GM18499 (cell line): ENCODE measurements at regions not wholly inside any gene's neighbourhood (a gene's known extent, or its start where the extent isn't known, plus 50 kb on each side); places are given as distances from the start of the nearest gene placed in this dataset.

ENCODE experiments used
- ATAC-seq: cut with Tn5 transposase; IDR thresholded peaks from one replicate; pipeline ENCODE4 v1.9.1; 2021; ENCODE audit warnings: moderate number of reproducible peaks; ENCODE audit not compliant: insufficient read depth, unreplicated experiment

DNA sequence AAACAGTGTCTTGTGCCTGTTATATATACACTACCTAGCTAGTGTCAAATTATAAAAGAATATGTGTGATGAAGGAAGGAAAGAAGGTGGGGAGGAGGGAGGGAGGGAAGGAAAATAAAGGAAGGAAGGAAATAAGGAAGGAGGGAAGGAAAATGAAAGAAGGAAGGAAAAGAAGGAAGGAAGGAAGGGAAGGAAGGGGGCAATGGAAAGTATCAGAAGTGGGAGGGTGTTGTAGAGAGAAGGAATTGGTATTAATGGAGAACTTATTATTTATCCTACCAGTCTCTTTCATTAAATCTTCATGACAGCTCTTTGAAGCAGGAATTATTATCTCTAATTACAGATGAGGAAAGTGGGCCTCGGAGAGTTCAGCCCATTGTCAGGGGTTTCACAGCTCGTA, 202.4 kb downstream of the SAMD5 start:
- ATAC-seq = no peak

- ATAC-seq = no peak
These were observed 203.0 kb downstream of the SAMD5 start for GRCh38 chr6:147711476-147711875.

DNA sequence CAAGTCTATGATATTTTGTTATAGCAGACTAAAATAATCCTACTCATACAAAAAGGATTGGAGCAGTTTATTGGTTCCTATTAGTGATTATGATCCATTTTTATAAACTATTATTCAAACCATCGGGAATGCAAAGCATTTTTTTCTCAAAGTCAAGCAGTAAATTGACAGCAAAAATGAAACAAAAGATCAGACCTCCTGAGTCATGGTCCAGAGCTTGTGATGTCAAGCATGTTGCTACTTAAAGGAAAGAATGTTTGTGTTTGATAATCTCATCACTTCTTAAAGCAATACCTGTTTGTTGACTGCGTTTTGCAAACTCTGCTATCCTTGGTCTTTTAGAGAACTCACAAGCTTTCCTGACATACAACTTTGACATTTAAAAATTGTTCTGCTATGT, 204.4 kb downstream of the SAMD5 start:
- no peak for ATAC-seq

- ATAC-seq = no peak
These were observed 206.5 kb downstream of the SAMD5 start for GRCh38 chr6:147715035-147715434.

DNA sequence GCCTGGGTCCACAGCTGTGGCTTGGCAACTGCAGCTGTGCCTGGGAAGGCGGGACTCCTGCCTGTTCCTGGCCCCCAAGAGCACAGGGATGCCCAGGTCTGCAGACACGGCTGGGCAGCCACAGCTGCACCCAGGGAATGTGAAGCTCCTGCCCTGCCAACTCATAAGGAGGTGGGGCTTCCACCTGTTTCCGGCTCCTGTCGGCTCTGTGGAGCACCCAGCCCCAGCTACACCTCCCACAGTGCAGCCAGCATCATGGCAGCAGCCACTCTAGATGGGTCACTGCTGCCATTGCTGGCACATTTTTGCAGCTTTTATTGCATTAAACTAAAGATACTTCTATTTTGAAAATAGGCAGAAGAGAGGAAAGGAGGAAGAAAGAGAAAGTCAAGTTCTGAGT, 207.9 kb downstream of the SAMD5 start:
- no peak for ATAC-seq

DNA sequence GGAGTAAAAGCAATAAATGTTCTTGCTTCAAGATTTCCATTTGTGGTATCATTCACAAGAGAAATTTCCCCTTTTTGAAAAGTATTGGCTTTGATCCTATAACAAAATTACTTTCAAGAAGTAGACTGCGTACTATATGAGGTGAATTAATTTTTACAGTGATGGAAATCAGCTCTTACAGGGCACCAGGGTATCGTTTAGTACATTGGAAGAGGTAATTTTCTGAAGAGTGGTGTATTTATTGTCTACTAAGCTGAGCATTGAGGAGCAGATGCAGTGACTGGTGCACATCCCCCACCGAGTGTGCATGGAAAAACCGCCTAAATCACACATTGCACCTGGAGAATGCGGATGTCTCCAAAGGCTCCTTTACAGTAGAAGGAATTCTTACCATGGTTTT, 209.5 kb downstream of the SAMD5 start:
- no peak for ATAC-seq

DNA sequence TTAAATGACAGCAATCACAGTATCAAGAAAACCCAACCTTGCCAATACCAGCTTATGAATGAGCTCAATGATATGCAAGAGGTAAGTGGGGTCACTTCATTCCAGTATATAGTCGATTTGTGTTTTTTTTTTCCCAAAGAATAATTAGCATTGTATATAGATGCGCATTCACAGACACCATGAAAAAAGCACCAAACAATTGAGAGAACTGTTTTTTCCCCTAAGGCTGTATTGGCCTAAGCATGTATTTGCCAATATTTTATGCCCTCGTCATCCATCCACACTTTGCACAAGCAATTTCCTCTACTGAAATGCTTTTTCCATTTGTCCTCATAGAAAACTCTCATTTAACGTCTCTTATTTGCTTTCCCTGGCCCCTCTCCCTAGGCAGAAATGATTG, 213.7 kb downstream of the SAMD5 start:
- ATAC-seq = no peak

GRCh38 chr6:147724454-147724853, 216.0 kb downstream of the SAMD5 start:
- no peak for ATAC-seq

DNA sequence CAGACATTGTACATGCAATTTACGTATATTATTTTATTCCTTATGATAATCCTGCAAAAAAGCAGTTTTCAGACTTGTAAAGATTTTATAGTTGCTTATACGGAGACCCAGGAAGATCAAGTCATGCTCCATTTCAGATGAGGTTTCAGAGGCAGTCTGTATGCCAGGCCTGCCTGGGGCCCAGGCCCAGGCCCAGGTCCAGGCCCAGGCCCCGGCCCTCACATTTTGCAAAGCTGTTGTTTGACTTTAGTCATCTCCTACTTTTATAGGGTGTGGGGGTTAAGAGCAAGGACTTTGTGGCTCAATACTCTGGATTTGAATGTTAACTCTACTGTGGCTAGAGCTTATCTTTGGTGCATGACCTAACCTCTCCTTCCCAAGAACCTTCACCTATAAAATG, 217.9 kb downstream of the SAMD5 start:
- no peak for ATAC-seq

DNA sequence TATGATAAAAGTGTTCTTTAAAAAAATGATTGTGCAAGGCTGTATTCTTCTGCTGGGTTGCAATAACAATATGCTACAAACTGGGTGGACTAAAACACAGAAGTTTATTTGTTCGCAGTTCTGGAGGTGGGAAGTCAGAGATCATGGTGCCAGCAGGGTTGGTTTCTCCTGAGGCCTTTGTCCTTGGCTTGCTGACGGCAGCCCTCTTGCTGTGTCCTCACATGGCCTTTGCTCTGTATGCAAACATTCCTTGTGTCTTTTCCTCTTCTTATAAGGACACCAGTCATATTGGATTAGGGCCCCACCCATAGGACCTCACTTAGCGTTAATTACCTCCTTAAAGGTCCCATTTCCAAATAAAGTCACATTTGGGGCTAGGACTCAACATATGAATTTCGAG, 220.4 kb downstream of the SAMD5 start:
- ATAC-seq = no peak

- ATAC-seq = no peak
These were observed 225.2 kb downstream of the SAMD5 start for GRCh38 chr6:147733686-147734085.

DNA sequence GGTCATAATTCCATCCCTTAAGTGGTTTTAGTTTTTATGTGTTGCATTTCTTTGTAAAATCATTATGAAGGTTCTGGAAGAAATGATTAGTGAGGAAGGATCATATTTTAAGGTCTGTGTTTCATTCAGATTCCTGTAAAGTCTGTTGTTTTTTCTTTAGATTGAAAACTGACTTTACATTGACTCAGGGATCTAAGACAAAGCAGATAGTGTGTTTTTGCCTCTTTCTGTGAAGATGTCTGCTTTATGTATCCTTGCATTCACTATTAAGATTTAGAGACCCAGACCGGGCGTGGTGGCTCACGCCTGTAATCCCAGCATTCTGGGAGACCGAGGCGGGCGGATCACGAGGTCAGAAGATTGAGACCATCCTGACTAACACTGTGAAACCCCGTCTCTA, 225.7 kb downstream of the SAMD5 start:
- no peak for ATAC-seq

DNA sequence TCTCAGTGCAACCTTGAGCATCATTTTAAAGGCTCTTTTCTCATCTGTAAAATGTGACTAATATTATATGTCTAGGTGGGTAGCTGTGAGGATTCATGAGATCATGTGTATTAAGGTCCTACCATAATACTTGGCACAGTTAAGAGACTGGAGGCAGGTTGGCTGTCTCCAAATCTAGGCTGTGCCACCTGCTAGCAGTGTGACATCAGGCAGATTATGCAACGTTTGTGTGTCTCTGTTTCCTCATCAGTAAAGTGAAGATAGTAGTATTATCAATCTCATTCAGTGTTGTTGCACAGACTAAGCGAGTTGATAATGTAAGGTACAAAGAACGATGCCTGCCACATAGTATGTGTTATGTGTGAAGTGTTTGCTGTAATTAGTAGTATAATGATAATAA, 227.4 kb downstream of the SAMD5 start:
- ATAC-seq = no peak

- ATAC-seq = no peak
These were observed 228.6 kb downstream of the SAMD5 start for GRCh38 chr6:147737115-147737514.

- ATAC-seq = no peak
These were observed 229.6 kb downstream of the SAMD5 start for GRCh38 chr6:147738099-147738498.

DNA sequence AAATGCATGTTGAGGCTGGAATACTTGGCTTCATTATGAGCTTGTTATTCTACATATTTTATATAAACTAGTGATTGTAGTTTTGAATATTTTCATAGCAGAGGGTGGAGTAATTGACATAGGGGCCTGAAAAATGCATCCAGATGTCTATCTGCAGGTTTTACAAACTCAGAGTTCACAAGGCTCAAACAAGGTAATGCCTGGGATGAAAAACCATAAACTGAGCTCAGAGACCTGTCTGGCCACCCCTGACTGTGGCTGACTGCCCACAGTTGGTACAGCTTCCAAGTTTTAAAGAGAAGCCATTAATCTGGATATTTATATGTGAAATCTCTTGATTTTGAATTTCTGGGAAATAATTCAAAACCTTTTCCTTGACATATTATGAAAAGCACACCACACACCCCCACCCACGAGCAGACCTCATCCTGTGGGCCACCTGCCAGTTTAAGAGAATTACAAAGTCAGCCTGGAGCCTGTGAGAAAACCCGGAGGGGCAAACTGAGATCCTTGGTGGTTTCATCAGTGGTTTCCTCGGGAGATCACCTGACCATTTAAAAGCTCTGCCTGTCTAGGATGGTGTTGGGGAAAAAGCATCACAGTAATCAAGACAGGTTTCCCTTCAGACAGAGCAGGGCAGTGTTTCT, 230.1 kb downstream of the SAMD5 start:
- ATAC-seq = no peak

DNA sequence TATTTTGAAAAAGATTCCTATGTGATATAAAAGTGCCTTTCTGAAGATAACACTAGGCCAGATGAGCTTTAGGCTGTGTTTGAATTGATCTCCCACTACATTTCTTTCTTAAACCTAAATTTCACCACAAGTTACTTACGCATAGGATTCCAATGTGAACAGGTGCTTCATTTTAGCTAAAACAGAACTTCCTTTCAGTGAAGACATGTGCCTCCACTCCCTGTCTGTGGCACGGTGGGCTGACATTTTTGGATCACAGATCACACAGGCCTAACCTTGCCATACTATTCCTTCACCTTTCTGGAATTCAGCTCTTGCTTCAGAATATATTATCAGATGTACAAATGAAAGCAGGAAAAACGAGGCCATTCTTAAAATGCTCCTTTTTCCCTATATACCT, 231.8 kb downstream of the SAMD5 start:
- no peak for ATAC-seq

GRCh38 chr6:147740916-147741315, 232.4 kb downstream of the SAMD5 start:
- no peak for ATAC-seq

GRCh38 chr6:147741389-147741788, 232.9 kb downstream of the SAMD5 start:
- ATAC-seq = no peak

DNA sequence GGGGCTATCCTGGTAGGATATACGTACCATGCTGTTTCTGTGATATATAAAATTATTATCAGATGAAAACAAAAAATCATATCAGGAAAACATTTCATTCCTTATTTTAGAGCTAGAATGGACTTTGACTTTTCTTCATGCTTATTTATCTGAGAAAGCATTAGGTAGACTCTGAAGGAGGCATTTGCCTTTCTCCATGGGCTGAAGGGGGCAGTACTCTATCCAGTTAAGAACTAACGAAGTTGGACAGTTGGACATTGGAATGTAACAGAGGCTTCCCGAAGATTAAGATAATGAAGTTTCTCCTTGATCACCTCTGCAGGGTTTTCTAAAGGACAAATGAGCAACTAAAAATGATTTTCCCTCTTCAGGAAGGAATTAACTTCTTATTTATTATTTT, 233.9 kb downstream of the SAMD5 start:
- no peak for ATAC-seq

DNA sequence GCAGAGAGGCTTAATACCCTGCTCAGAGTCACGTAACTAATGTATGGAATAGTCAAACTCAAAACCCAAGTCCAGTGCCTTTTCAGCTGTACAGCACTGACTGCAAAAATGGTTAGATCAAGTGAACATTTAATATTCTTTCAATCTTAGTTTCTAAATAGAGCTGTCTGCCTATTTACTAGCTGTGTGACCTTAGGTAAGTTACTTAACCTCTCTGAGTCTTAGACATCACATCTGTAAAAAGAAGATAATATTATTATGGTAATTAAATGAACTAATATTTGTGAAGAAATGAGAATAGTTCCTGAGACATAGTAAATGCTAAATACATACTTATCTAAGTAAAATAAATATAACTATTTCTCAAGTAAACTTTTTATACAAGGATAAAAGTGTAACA, 235.5 kb downstream of the SAMD5 start:
- no peak for ATAC-seq

- ATAC-seq = no peak
These were observed 240.8 kb downstream of the SAMD5 start for GRCh38 chr6:147749331-147749730.

DNA sequence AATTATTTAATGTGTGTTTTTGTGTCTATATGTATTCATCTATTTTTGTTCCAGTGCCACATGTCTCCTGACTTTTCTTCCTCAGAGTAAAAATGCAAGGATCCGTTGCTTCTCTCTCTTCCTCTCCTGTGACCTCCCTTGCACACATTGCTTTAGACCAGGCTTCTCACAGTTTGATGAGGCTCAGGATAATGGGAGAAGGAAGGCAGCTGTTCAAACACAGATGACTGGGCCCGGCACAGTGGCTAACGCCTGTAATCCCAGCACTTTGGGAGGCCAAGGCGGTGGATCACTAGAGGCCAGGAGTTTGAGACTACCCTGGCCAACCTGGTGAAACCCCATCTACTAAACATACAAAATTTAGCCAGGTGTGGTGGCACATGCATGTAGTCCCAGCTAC, 241.9 kb downstream of the SAMD5 start:
- no peak for ATAC-seq
